ENCODE measurements at regions not wholly inside any gene's neighbourhood (a gene's known extent, or its start where the extent isn't known, plus 50 kb on each side); places are given as distances from the start of the nearest gene placed in this dataset.

DNA sequence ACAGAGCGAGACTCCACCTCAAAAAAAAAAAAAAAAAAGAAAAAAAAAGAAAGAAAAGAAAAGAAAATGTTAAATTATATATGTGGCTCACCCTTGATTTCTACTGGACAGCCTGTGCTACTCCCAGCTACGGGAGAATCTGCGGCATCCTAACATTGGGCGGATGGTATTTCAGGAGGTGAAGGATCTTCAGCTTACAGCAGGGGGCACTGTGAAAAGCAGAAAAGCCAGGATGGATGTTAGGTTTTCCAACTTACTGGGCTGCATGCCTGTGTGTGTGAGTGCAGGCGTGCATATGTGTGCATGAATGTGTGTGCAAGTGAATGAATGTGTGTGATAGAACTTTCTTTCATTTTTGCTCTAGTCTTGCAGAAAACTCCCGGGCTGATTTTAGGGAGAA is 1066.5 kb downstream of the TYW1 start:
- no peak for TF ChIP-seq EZH2 (optimal IDR thresholded peaks at IDR 0.05; ENCODE audit: low read depth, low read length)
- TF ChIP-seq, protein P1, sequence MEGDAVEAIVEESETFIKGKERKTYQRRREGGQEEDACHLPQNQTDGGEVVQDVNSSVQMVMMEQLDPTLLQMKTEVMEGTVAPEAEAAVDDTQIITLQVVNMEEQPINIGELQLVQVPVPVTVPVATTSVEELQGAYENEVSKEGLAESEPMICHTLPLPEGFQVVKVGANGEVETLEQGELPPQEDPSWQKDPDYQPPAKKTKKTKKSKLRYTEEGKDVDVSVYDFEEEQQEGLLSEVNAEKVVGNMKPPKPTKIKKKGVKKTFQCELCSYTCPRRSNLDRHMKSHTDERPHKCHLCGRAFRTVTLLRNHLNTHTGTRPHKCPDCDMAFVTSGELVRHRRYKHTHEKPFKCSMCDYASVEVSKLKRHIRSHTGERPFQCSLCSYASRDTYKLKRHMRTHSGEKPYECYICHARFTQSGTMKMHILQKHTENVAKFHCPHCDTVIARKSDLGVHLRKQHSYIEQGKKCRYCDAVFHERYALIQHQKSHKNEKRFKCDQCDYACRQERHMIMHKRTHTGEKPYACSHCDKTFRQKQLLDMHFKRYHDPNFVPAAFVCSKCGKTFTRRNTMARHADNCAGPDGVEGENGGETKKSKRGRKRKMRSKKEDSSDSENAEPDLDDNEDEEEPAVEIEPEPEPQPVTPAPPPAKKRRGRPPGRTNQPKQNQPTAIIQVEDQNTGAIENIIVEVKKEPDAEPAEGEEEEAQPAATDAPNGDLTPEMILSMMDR (IDR thresholded peaks at IDR 0.05; ENCODE audit: low read length) = peak; percentile 27; the same call in 1 of the 2 replicates
- no peak for TF ChIP-seq EZH2phosphoT487 (IDR thresholded peaks at IDR 0.05; ENCODE audit: low read length)
